ENCODE measurements at regions not wholly inside any gene's neighbourhood (a gene's known extent, or its start where the extent isn't known, plus 50 kb on each side); places are given as distances from the start of the nearest gene placed in this dataset.

DNA sequence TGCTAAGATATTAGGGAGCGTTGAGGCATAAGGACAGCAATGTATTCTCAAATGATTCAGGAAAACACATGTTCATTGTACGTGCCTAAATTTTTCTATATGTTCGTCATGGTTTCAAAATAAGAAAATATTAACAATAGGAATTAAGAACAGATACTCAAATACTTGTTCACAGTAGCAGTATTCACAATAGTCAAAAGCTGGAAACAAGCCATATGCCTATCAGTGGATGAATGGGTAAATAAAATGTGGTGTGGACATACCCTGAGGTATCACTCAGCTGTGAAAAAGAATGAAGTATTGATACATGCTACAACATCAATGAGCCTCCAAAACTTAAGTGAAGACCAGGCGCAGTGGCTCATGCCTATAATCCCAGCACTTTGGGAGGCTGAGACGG is 84.7 kb upstream of the PTER start:
- no peak for DNase-seq (ENCODE audit: low read depth)

DNA sequence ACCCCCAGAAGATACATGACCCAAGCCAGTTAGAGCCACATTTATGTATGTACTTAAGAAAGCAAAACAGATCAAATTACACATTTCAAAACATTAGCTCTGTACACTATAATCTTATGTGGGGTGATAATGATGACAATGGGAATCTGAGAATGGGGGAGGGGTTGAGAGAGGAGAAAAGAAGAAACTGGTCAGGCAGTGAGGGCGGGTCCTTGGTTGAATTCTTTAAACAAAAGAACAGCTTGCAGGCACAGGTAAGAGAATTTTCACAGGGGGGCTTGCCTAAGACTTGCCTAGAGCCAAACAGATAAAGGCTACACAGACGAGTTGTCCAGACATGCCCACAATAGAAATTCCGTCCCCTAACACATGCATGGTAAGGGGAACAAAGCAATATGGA is 76.8 kb upstream of the PTER start:
- DNase-seq (ENCODE audit: low read depth), result no peak

GRCh38 chr10:16360425-16360824 is 76.4 kb upstream of the PTER start:
- DNase-seq (ENCODE audit: low read depth), result no peak

DNA sequence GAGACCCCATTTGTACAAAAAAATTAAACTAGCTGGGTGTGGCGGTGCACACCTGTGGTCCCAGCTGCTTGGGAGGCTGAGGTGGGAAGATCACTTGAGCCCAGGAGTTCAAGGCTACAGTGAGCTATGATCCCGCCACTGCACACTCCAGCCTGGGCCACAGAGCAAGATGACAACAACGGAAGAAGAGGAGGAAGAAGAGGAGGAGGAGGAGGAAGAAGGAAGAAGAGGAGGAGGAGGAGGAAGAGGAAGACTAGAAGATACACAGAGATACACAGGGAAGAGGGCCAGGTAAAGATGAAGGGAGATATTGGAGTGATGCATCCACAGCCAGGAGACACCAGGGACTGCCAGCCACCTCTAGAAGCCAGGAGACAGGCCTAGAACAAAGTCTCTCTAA is 75.7 kb upstream of the PTER start:
- DNase-seq (ENCODE audit: low read depth), result no peak

DNA sequence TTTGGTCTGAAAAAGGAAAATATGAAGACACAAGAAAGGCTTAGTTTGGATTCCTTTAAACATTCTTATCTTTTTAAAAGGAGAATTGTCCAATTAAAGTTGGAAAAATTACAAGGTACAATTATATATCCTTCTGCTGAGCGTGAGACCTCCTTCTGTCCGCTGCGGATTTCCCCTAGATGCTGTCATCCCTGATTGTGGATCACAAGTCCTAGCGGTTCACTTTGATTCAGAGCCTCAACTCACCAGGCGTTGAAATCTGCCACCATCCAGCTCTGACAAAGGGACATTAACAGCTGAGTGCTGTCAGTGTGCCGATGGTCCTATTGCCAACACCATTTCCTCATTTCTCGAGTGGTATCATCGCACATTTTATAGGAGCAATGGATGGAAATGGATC is 73.1 kb upstream of the PTER start:
- no peak for DNase-seq (ENCODE audit: low read depth)

- DNase-seq (ENCODE audit: low read depth), result no peak
These were observed 69.1 kb upstream of the PTER start for GRCh38 chr10:16367621-16368292.

- no peak for DNase-seq (ENCODE audit: low read depth)
These were observed 55.7 kb upstream of the PTER start for GRCh38 chr10:16381083-16381482.

GRCh38 chr10:16384021-16384420 is 52.8 kb upstream of the PTER start:
- no peak for DNase-seq (ENCODE audit: low read depth)

DNA sequence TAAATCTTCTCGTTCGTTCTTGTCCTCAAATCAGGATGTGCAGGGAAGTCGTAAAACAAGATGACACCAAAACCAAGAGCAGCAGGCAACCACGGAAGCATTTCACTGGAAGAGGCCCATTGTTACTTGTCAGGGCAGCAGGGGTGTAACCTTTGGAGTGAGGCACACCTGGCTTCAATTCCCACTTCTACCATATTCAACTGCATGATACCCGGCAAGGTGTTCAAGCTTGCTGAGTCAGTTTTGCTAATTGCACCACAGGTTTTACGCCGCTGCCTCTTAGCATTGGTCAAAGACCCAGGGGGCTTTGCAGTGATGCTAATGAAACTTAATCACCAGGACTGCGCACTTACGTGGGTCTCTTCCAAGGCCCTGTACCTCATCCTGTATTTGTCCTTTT is 50.0 kb upstream of the PTER start:
- DNase-seq (ENCODE audit: low read depth), result no peak

All from fibroblast of gingiva (primary cell).